NOMO-1 treated with dmso at 0.1 percent for 144 hours (cell line): ENCODE measurements at regions not wholly inside any gene's neighbourhood (a gene's known extent, or its start where the extent isn't known, plus 50 kb on each side); places are given as distances from the start of the nearest gene placed in this dataset.
A peak's percentile ranks its signal among the peaks of the same experiment; 100 is the strongest.

Experiments
- DNase-seq: peaks from one replicate; lab custom pipeline; 2025; ENCODE audit not compliant: unreplicated experiment; lab: John Stamatoyannopoulos, UW

- DNase-seq: no peak
Measured at GRCh38 chr3:13249664-13250390, 170.3 kb downstream of the NUP210 start.

GRCh38 chr3:13248640-13249039, 171.5 kb downstream of the NUP210 start:
- no peak for DNase-seq

GRCh38 chr3:13245615-13245978, 172.4 kb upstream of the IQSEC1 start:
- peak; percentile 32 for DNase-seq

- DNase-seq: no peak
Measured at GRCh38 chr3:13243586-13243985, 170.4 kb upstream of the IQSEC1 start.

- DNase-seq: no peak
Measured at GRCh38 chr3:13242364-13242737, 169.1 kb upstream of the IQSEC1 start.

GRCh38 chr3:13241621-13242363, 168.6 kb upstream of the IQSEC1 start:
- no peak for DNase-seq

- DNase-seq: no peak
Measured at GRCh38 chr3:13240928-13241618, 167.8 kb upstream of the IQSEC1 start.

- DNase-seq: no peak
Measured at GRCh38 chr3:13239467-13239760, 166.2 kb upstream of the IQSEC1 start.

- no peak for DNase-seq
Measured at GRCh38 chr3:13238687-13239466, 165.6 kb upstream of the IQSEC1 start.

GRCh38 chr3:13237776-13238490, 164.7 kb upstream of the IQSEC1 start:
- DNase-seq: no peak

GRCh38 chr3:13236557-13237173, 163.4 kb upstream of the IQSEC1 start:
- DNase-seq: no peak

GRCh38 chr3:13235897-13236296, 162.7 kb upstream of the IQSEC1 start:
- DNase-seq: no peak

GRCh38 chr3:13235079-13235478, 161.8 kb upstream of the IQSEC1 start:
- no peak for DNase-seq

GRCh38 chr3:13234666-13235065, 161.4 kb upstream of the IQSEC1 start:
- no peak for DNase-seq

- DNase-seq: no peak
Measured at GRCh38 chr3:13233487-13234485, 160.6 kb upstream of the IQSEC1 start.

- no peak for DNase-seq
Measured at GRCh38 chr3:13231781-13232666, 158.8 kb upstream of the IQSEC1 start.

- DNase-seq: no peak
Measured at GRCh38 chr3:13229273-13229949, 156.2 kb upstream of the IQSEC1 start.

- no peak for DNase-seq
Measured at GRCh38 chr3:13228584-13228983, 155.4 kb upstream of the IQSEC1 start.
